RWPE1 (cell line): ENCODE measurements at regions not wholly inside any gene's neighbourhood (a gene's known extent, or its start where the extent isn't known, plus 50 kb on each side); places are given as distances from the start of the nearest gene placed in this dataset.

Experiments
- CTCF ChIA-PET: fragments of 350-600 bp; sonication (Branson Sonifier 250); formaldehyde crosslinking; extraction: SDS; loops from one replicate; lab custom pipeline; 2021; lab: Yijun Ruan, JAX
- POLR2A ChIA-PET: fragments of 400-600 bp; formaldehyde crosslinking; extraction: SDS; loops from one replicate; lab custom pipeline; 2020; ENCODE audit warnings: antibody characterized with exemption; ENCODE audit not compliant: low non-redundant PET; lab: Yijun Ruan, JAX
- DNase-seq: peaks from one replicate; pipeline ENCODE4 v3.0.0; 2012; ENCODE audit warnings: low spot score
- H3K27ac ChIP-seq: fragments of 450-650 bp; 2 replicates; pipeline ENCODE4 v1.5.1; 2017
- TF ChIP-seq, protein P1 (sequence below): fragments of 450-650 bp; conservative IDR thresholded peaks from 2 replicates; pipeline ENCODE4 v1.5.1; 2017; ENCODE audit warnings: low read depth, mild to moderate bottlenecking

DNA sequence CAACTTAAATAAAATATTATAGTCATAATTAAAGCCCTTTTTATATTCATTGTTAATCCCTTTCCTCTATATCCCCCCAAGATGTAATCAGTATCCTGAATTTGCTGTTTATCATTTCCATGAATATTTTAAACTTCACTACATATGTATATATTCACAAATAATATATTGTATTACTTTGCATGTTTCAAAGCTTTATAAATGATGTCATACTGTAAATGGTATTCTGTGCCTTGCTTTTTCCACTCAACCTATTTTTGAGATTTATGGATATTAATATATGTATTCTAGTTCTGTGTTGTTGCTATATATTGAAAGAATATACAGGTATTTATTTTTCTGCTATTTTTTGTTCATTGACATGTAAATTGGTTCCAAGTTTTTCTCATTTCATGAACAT lies 173.1 kb downstream of the CCDC71L start:
- DNase-seq, result no peak
- TF ChIP-seq, protein P1, sequence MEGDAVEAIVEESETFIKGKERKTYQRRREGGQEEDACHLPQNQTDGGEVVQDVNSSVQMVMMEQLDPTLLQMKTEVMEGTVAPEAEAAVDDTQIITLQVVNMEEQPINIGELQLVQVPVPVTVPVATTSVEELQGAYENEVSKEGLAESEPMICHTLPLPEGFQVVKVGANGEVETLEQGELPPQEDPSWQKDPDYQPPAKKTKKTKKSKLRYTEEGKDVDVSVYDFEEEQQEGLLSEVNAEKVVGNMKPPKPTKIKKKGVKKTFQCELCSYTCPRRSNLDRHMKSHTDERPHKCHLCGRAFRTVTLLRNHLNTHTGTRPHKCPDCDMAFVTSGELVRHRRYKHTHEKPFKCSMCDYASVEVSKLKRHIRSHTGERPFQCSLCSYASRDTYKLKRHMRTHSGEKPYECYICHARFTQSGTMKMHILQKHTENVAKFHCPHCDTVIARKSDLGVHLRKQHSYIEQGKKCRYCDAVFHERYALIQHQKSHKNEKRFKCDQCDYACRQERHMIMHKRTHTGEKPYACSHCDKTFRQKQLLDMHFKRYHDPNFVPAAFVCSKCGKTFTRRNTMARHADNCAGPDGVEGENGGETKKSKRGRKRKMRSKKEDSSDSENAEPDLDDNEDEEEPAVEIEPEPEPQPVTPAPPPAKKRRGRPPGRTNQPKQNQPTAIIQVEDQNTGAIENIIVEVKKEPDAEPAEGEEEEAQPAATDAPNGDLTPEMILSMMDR, result no peak
- POLR2A ChIA-PET, result no interaction called here
- no peak overlapping the region for H3K27ac ChIP-seq
- CTCF ChIA-PET, result interaction anchor here (1.8 kb wide), 1 partner anchor 311 kb away, joined by 6 read pairs; no protein-coding TSS in a partner anchor

DNA sequence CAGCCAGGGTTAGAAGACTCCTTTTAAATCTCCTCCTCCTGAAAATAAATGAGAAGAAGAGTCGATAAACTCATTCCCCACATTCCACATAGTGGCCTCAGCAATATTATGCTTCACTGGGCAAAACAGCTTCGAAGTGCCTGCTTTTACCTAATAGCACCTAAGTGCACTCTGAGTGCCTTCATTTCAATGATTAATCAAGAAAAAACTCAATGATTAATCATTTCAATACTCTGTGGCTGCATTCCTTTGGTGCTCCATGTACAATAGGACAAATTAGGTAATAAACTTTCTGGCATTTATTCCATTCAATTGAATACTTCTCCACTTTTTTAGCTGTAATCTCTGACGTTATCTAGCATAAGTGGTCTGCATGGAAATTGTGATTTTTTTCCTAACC lies 174.6 kb downstream of the CCDC71L start:
- TF ChIP-seq, protein P1, result no peak
- ChIA-PET POLR2A (no interaction called here), CTCF (interaction anchor here (0.5 kb wide), 1 partner anchor 601 kb away, joined by 3 read pairs; no protein-coding TSS in a partner anchor)
- H3K27ac ChIP-seq, result no peak overlapping the region
- DNase-seq, result peak; percentile 78

DNA sequence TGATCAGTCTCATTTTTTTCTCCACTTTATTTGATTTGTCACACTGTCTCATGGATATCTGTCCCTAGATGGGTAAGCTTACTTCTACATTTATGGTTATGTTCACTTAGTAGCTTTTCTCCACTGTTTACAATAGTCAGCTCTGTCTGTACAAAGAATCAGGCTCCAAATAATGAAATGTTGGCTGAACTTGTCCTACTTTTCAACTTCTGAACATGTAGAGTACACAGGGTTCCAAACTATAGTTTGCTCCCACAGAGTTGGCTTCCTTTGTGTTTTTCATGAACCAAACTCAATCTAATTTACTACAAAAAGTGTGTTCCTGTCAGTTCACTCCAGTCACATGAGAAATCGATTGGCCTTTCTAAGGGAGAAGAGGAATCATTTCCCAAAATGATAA lies 175.0 kb downstream of the CCDC71L start:
- POLR2A ChIA-PET, result no interaction called here
- CTCF ChIA-PET, result interaction anchor here (0.5 to 0.6 kb wide), 2 partner anchors 271 to 601 kb away, joined by 3 read pairs; no protein-coding TSS in a partner anchor
- DNase-seq, result no peak
- no peak overlapping the region for H3K27ac ChIP-seq
- TF ChIP-seq, protein P1, result no peak

DNA sequence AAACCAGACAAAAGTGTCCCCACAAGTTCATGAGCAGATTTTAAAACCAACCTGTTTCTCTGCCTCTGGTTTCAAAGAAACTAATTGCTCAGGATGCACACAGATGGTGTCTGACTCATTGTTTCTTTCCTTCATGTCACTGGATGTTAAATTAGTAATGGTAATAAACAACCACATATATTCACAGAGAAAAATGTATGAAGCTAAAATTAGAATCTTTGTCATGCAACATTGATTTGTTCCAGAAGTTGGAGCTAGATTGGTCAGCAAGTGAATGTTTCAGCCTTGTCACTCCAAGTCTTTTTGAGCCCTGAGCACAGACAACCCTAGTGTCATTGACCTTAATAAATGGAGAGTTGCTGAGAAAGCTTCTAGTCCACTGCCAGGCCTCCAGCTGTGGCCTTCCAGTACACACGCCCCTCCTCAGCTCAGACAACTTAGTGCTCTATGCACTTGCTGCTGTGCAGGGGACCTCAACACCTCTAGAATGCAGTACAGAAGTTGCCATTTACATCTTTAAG lies 175.9 kb downstream of the CCDC71L start:
- no peak overlapping the region for H3K27ac ChIP-seq
- CTCF ChIA-PET, result interaction anchor here (1.0 kb wide), 1 partner anchor 308 kb away, joined by 5 read pairs; no protein-coding TSS in a partner anchor
- TF ChIP-seq, protein P1, result no peak
- peak; percentile 53 for DNase-seq
- POLR2A ChIA-PET, result no interaction called here

DNA sequence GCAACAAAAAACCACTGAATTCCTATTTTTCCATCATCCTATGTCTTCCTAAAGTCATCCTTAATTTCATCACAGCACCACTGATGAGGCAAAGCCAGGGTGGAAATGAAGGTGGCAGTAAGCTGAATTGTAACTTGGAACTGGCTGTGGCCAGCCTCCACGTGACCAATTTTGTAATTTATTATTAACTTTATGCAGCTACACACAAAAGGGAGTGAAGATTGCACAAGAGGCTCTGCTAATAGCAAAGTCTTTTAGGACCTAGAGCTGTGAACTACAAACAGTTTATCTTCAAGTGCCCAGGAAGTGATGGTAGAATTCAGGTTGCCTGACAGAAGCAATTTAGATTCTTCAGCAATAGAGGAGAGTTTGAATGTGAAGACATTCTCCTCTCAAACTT lies 176.4 kb downstream of the CCDC71L start:
- ChIA-PET CTCF (interaction anchor here (1.0 kb wide), 1 partner anchor 308 kb away, joined by 5 read pairs; no protein-coding TSS in a partner anchor), POLR2A (no interaction called here)
- TF ChIP-seq, protein P1, result no peak
- no peak for DNase-seq
- no peak overlapping the region for H3K27ac ChIP-seq

DNA sequence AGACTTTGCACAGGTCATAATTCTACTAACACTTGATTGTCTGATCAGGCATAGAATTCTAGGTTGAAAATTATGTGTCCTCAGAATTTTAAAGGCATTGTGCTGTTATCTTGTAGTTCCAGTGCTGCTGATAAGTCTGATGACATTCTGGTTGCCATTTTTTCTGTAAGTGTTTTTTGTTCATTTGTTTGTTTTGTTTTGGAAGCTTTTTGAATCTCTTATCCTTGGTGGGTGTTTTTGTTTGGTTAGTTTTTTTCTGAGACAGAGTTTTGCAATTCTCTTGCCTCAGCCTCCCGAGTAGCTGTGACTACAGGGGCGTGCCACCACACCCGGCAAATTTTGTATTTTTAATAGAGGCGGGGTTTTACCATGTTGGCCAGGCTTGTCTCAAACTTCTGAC lies 178.9 kb downstream of the CCDC71L start:
- TF ChIP-seq, protein P1, result no peak
- H3K27ac ChIP-seq, result no peak overlapping the region
- ChIA-PET CTCF (no interaction called here), POLR2A (no interaction called here)
- DNase-seq, result no peak
